ENCODE measurements at regions not wholly inside any gene's neighbourhood (a gene's known extent, or its start where the extent isn't known, plus 50 kb on each side); places are given as distances from the start of the nearest gene placed in this dataset.

DNA sequence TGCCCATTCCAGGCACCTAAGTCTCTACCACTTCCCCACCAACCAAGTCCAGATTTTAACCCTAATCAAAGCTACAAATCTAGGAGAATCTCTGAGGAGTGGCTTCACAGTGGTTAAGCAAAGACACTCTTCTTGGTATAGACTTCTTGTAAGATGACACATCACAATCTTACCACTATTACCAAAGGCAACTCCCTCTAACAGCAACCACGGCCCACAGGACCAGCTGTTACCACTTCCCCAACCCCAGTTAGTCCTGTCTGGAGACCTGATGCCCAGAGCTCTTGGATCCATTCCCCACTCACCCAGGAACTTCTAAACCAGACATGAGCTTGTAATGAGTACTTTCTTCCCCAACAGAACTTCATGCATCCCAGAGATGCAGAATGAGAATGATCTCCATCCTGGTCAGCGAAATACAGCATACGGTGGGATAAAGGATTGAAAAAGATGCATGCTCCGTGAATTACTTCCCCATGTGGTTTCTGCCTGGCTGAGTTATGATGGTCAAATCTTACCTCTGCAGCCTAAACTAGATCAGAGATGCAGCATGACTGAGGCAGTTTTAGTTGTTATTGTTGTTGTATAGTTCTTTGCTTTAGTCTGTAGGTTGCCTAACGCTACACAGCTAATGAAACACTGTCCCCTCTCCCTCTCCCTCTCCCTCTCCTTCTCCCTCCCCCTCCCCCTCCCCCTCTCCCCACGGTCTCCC is 87.7 kb upstream of the FOXN3 start:
- no peaks in the 10 kb centered on the region for H3K36me3 ChIP-seq
- intact Hi-C loops (cut with DNase I): no loop called here
- peak overlapping the region in 1 of 2 donors; percentile 72 for H3K27ac ChIP-seq
- H3K27me3 ChIP-seq: no peaks in the 10 kb centered on the region
- TF ChIP-seq, protein P1, sequence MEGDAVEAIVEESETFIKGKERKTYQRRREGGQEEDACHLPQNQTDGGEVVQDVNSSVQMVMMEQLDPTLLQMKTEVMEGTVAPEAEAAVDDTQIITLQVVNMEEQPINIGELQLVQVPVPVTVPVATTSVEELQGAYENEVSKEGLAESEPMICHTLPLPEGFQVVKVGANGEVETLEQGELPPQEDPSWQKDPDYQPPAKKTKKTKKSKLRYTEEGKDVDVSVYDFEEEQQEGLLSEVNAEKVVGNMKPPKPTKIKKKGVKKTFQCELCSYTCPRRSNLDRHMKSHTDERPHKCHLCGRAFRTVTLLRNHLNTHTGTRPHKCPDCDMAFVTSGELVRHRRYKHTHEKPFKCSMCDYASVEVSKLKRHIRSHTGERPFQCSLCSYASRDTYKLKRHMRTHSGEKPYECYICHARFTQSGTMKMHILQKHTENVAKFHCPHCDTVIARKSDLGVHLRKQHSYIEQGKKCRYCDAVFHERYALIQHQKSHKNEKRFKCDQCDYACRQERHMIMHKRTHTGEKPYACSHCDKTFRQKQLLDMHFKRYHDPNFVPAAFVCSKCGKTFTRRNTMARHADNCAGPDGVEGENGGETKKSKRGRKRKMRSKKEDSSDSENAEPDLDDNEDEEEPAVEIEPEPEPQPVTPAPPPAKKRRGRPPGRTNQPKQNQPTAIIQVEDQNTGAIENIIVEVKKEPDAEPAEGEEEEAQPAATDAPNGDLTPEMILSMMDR (IDR thresholded peaks at IDR 0.05): no peak
- peak; percentile 65 for ATAC-seq
- no peak for DNase-seq
- no peaks in the 10 kb centered on the region for H3K9me3 ChIP-seq
- peaks cover 0 to 22% of the 10 kb centered on the region in 2 donors for H3K4me1 ChIP-seq
- H3K4me3 ChIP-seq: no peak overlapping the region

DNA sequence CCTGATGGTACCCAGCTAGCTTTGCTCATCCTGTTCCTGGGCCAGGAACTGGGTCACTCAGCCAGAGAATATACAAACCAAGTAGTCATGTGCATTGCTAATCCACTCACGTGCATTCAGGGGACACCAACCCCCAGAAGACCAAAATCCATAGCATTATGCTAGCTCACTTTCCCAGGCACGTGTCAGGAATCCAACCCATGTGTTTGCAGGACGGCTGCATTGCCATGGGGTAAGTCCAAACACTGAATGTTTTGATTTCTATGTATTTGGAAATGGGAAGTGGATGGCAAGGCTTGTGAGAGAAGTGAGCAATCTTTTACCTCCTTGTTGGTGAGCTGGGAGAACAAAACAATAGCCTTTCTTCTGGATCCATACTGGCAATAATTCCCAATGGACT is 87.1 kb upstream of the FOXN3 start:
- H3K27ac ChIP-seq: peak overlapping the region in 1 of 2 donors; percentile 72
- intact Hi-C loops (cut with DNase I): no loop called here
- TF ChIP-seq, protein P1 (IDR thresholded peaks at IDR 0.05): no peak
- H3K9me3 ChIP-seq: no peaks in the 10 kb centered on the region
- DNase-seq (no peak), ATAC-seq (peak; percentile 48)
- H3K4me1 ChIP-seq: peaks cover 0 to 22% of the 10 kb centered on the region in 2 donors
- H3K27me3 ChIP-seq: no peaks in the 10 kb centered on the region
- no peak overlapping the region for H3K4me3 ChIP-seq
- H3K36me3 ChIP-seq: no peaks in the 10 kb centered on the region

DNA sequence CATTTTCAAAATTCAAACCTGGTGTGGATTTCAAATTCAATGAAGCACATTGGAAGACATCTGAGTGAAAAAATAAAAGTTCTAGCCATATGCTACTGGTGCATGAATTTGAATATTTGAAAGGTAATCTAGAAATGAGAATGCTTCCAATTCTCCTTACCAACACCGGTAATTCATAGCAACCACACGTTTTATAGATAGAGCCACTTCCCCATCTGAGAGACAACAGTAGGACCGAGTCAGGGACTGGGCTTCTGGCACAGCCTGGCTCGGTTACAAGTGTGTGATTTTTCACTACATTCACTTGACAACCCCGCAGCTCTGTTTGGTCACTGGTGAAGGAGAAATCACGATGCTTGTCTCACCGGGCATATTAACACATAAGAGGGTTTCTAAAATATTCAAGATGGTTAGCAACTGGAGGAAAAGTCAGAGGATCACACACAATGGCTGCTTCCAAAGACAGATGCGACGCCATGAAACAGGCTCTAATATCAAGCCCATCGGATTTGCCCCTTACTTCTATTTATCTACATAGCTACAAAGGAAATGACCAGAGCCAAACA is 86.5 kb upstream of the FOXN3 start:
- H3K27ac ChIP-seq: peak overlapping the region in 1 of 2 donors; percentile 72
- TF ChIP-seq, protein P1 (IDR thresholded peaks at IDR 0.05): no peak
- ATAC-seq (no peak), DNase-seq (no peak)
- no peaks in the 10 kb centered on the region for H3K9me3 ChIP-seq
- no peak overlapping the region for H3K4me3 ChIP-seq
- intact Hi-C loops (cut with DNase I): no loop called here
- H3K4me1 ChIP-seq: peaks cover 0 to 22% of the 10 kb centered on the region in 2 donors
- H3K36me3 ChIP-seq: no peaks in the 10 kb centered on the region
- H3K27me3 ChIP-seq: no peaks in the 10 kb centered on the region

DNA sequence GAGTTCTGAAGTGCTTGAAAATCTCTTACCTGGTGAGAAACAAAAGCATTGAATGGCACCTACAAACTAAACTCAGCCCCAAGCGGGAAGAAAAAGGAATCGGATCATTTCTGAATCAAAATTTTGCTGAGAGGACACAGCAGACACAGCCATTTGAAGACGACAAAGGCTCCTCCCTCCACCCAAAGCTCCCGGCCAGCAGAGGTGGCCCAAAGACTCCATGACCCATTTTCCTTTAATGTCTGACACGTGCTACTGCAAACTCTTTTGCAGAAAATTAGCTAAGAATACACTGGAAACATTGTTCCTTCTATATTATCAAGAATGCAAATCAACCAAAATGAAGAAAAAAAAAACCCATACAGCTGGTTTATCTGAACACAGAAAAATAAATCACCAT is 85.9 kb upstream of the FOXN3 start:
- ATAC-seq (no peak), DNase-seq (no peak)
- H3K27ac ChIP-seq: no peak overlapping the region
- no peaks in the 10 kb centered on the region for H3K9me3 ChIP-seq
- H3K36me3 ChIP-seq: no peaks in the 10 kb centered on the region
- H3K27me3 ChIP-seq: no peaks in the 10 kb centered on the region
- intact Hi-C loops (cut with DNase I): no loop called here
- H3K4me1 ChIP-seq: peaks cover 0 to 20% of the 10 kb centered on the region in 2 donors
- no peak overlapping the region for H3K4me3 ChIP-seq
- TF ChIP-seq, protein P1 (IDR thresholded peaks at IDR 0.05): no peak

DNA sequence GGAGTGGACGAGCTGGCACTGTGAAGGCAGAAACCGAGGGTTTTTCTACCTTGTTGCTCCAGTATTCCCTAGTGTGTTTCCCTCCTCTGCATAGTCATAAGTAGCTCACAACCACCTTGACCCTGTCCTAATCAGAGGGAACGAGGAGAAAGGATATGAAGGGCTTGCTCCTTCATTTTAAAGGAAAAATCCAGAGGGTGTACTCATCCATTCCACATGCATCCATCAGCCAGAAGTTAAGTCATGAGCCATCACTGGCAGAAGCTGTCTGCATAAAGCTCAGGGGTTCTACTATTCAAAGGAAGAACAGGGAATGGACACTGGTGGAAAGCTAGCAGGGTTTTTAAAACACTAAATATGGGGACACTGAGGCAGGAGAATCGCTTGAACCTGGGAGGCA is 84.3 kb upstream of the FOXN3 start:
- H3K9me3 ChIP-seq: no peaks in the 10 kb centered on the region
- TF ChIP-seq, protein P1 (IDR thresholded peaks at IDR 0.05): no peak
- DNase-seq: no peak
- intact Hi-C loops (cut with DNase I): no loop called here
- no peaks in the 10 kb centered on the region for H3K36me3 ChIP-seq
- H3K4me3 ChIP-seq: no peak overlapping the region
- ATAC-seq: no peak
- H3K4me1 ChIP-seq: peaks cover 0 to 18% of the 10 kb centered on the region in 2 donors
- no peak overlapping the region for H3K27ac ChIP-seq
- no peaks in the 10 kb centered on the region for H3K27me3 ChIP-seq

Measured in left lung (tissue), 4 donors.